ENCODE measurements at regions not wholly inside any gene's neighbourhood (a gene's known extent, or its start where the extent isn't known, plus 50 kb on each side); places are given as distances from the start of the nearest gene placed in this dataset.
"Not testable (repeated sequence)": the region's sequence is repeated elsewhere in the genome, so short reads cannot be mapped to it uniquely, and the experiment has no call there.

DNA sequence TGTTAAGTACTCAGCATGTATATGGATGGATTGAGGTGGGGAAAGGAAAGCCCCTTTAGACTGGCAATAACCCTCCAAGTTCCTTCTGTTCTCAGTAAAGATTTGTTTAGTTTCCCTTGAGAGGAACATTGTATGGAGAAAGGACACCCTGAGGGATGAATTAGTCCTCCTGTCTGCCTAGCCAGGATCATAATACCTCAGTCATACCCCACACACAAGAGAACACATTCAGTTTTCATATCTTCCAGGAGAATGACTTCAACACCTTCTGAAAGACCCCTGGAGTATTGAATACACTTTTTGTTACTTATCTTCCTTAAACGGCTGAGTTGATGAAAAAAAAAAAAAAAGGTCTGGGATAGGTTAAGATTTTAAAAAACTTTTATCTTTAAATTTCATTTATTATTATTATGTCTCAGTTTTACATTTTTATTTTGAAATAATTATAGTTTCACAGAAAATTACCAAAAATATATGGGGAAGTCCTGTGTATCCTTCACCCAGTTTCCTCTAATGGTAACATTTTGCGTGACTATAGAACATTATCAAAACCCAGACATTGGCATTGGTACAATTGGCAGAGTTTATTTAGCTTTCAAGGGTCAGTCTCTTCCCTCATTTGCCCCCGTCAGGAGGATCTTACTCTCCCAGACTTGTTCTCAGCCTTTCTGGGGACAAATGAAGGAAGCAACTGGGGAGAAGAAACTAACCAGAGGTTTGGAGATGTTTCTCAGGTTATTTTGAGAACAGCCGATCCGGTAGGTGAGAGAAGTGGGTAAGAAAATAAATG is 88.0 kb downstream of the ACTBL2 start:
- DNase-seq = no peak

DNA sequence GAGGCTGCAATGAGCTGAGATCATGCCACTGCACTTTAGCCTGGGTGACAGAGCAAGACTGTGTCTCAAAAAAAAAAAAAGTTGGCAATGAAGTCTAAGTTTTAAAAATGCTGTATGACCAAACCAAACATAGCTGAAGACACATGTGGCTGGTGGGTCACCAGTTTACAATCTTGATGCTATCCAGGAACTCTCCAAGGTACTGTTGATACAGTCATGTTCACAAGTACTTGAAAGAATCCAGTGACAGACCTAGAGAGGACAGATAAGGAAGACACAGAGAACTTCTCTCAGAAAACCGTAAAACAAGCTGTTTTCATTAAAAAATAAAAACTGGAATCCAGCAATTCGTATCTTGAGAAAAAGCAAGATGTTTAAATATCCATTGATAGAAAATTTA is 95.7 kb downstream of the ACTBL2 start:
- DNase-seq = peak; percentile 9

DNA sequence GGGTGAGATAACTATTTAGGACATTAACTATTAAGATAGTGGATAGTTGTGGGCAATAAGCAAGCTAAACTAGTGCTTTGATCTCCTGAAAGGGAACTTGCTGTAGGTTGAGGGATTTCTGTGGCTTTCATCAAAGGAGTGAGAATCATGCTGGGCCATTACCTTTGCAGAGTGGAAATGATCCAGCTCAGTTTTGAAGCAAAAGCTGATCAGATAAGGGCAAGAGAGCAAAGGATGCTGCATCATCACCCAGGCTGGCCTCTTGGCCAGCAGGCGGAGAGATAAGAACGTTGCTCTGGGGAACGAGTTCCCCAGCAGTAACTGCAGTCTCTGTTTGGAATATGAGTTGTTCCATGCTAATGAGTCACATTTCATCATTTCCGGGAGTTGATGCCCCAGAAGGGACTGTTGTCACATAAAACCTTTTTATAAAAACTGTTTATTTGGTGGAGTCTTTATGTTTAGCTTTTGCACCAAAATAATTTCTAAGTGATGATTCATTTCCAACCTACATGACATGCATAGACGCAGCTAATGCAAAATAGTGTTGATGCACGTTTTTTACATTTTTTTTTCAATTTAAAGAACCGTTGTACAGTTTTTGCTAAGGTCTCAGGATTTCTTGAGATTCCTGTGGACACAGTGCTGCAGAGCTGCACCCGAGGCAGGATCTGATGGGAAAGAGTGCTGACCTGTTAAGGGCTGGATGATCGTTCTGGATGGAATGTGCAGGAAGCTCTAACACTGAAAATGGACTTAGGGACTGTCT is 99.3 kb downstream of the ACTBL2 start:
- DNase-seq = peak; percentile 54

DNA sequence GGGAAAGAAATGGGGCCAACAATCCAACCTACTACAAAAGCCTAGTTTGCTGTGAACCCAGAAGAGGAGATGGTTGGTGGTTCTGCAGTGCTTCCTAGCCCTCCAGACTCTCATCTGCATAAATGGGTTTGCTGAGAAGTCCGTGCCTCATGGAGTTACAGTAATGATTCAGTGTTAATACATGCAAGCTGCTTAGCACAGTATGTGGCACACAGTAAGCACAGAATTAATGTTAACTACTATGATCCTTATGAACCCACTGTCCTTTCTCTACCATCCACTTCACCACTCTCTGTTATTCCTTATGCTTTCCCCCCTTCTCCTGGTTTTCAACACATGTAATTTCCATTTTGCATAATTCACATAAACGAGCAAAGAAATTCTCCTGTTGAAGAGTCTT is 100.0 kb downstream of the ACTBL2 start:
- no peak for DNase-seq

DNA sequence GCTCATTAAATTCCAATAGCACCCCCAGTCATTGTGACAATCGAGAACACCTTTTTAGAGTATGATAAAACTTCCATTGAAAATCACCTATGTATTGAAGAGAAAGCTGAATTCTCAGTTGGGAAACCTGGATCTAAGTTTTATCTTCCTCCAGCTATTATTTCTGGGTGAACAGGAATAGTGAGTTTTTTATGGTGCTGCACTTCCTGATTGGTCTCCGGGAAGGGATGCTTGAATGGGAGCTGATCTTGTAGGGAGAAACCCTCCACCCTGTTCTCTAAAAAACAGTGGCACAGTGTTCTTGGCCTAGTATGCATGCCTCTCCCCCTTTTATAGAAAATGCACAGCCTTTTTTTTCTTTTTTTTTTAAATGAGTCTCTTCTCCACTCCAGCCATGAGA is 112.2 kb downstream of the ACTBL2 start:
- no peak for DNase-seq

DNA sequence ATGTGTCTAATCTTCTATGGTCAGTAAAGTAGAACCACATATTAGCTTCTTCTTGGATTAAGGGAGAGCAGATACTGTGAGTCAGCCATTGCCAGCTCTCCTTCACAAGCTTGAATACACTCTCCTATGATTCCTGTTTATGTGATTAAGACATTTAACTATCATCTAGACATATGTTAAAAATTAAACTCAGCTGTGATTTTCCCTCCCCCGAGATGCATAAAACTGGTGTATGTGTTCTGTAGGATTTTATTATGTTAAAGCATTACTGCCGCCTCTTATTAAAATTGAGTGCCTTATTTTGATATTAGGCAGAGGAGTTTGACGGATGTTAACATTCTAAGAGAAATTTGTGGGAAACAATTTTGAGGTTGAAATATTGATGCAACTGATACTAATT is 114.6 kb downstream of the ACTBL2 start:
- DNase-seq = no peak

DNA sequence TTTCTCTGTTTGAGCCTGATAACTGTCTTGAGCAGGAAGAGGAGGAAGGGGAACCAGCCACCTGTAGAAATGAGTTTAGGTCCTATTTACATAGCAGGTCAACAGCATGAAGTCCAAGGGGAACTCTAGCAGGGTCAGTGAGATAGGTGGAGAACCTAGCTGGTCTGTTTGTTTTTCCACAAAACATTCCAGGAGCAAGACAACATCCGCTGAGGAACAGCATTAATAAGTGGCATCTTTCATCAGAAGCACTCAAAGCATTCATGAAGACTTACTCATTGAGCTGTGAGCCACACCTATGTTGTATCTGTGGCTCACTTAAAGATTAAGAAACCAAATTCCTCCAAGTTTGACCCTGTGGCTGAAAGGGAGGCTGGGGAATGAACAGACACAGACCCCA is 115.9 kb downstream of the ACTBL2 start:
- no peak for DNase-seq

DNA sequence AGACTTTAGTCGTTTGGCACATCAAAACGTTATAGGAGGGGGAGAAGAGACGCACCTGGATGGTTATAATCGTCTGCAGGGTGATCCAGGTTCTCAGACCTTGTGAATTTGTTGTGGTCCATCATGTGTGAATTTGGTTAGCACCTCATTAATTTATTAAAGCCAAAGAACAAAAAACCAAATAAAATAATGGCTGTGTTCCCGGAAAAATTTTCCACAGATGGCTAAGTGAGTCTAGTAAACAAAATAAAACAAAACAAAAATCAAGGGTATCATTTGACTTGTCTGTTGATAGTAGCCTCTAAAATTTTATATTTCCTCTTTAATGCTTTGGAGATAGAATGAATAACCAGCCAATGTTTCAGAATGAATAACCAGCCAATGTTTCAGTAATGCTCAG is 119.7 kb downstream of the ACTBL2 start:
- no peak for DNase-seq

DNA sequence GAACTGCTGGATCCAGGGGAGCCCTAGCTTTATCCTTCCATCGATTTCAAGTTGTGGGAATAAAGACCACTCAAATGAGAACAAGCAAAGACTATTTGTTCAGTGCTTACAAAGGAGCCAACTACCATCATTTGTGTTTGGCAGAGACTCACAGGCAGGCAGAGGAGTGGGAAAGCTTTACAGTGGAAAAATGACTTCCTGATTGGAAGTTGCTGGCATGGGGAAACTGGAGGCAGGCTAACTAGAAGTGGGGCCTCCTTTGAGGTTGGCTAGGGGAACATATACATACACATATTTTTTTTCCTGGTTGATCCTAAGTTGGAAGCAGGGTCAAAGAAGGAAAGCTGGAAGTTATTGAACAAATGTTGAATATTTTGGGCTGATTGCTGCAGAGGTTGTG is 121.7 kb downstream of the ACTBL2 start:
- no peak for DNase-seq

DNA sequence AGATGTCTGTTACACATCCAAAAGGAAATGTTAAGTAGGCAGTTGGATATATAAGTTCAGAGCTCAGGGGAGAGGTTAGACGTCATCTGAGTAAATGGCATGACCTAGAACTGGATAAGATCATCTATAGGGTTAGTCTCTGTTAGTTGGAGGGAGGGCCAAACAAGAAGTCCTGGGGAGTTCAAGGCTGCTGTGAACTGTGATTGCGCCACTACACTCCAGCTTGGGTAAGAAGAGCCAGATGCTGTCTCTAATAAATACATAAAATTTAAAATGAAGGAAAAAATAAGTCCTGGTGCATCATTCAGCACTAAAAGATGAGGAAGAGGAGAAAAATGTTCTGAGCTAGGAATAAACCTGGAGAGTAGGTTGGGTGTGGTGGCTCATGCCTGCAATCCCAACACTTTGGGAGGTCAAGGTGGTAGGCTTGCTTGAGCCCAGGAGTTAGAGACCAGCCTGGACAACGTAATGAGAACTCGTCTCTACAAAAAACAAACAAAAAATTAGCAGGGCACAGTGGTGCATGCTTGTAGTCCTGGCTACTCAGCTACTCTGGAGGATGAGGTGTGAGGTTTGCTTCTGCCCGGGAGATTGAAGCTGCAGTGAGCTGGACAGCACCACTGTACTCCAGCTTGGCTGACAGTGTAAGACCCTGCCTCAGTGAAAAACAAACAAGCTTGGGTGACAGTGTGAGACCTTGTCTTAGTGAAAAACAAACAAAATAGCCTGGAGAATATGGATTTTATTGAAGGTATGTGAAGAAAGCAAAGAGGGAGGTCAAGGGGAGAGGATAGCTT is 123.6 kb downstream of the ACTBL2 start:
- DNase-seq = no peak

DNA sequence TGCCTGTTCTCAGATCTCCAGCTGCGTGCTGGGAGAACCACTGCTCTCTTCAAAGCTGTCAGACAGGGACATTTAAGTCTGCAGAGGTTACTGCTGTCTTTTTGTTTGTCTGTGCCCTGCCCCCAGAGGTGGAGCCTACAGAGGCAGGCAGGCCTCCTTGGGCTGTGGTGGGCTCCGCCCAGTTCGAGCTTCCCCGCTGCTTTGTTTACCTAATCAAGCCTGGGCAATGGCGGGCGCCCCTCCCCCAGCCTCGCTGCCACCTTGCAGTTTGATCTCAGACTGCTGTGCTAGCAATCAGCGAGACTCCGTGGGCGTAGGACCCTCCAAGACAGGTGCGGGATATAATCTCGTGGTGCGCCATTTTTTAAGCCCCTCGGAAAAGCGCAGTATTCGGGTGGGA is 125.8 kb downstream of the ACTBL2 start:
- DNase-seq = not testable (repeated sequence)

DNA sequence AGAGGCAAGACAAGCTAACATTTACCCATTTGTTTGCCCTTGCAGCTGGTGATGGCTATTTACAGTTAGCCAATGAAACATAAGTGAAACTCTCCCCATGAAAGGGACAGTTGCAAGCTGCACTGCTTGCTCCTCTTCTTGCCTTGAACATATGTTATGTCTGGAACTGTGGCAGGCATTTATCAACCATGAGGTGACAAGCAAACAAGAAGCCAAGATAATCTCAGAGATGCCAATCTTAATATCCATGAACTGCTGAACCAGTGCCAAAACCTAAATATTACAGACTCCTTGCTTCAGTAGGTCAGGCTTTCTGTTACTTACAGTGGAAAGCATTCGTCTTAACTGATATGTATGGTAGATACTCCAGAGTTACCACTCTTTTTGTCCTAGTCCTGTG is 133.4 kb downstream of the ACTBL2 start:
- DNase-seq = no peak

DNA sequence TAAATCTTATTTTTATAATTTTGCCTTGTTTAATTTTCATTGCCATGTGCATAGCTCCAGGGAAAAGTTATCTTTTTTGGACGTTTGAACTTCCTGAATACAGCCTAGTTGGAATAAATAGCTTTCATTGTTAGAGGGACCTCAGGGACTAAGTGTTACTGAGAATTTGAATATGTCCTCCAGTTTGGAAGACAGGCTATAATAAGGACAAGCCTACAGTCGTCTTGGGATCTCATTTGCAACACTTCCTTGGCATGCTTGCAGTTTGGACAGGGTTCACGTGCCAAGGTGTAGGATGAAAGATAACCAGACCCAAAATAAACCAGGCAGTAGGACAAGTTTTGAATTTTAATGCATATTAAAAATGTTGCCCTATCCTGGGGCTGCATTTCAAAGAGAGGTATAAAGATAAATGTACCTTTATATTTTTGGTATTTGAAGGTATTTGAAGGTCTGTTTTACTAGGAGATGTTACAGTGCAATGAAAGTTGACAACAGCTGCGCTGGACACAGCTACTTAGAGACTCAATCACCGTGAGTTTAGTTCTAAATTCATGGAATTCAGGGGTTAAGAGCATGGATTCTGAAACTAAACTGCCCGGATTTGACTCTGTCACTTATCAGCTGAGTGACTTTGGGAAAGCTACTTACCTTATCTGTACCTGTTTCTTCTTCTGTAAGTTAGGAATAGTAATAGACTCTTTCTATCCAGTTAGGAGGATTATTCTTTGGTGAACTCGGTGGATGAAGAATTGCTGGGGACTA is 134.1 kb downstream of the ACTBL2 start:
- no peak for DNase-seq

DNA sequence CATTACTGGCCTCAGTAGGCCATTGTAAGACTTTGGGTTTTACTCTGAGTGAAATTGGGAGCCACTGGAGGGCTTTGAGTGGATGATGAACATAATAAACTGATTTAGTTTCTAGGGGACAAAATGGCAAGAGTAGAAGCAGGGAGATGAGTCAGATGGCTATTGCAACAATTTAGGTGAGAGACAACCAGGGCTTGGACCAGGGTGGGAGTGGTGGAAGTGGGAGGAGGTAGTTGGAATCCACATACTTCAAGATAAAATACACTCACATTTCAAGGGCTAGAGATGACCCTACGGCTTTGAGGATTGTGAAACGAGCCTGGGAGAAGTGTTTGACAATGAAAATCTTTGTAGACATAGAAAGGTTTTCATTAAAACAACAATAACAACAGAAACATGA is 136.3 kb downstream of the ACTBL2 start:
- DNase-seq = no peak

DNA sequence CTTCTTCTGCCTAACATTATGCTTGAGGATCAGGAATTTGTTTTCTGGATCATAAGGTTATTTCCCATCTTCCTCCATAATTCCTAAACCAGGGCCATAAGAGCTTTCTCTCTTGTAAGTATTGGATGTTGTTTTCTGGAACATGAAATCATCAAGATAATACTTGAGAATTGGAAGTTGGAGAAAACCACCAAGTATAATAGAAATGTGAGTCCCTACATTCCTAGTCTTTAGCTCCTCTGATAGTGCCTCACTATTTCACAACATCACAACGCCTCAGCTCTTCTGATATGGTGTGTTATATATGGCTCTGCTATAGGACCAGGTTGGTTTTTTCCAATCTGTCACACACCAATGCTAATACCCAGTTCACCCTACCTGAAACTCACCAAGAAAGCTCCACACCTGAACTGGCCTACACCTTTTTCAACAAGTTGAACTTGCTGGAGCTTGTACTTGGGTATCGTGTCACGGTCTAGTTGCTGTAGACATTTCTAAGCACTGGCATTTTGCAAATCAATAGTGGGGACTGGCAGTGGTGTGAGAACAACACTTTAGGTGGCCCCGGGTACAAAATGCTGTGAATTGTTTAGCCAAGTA is 141.1 kb downstream of the ACTBL2 start:
- DNase-seq = no peak

DNA sequence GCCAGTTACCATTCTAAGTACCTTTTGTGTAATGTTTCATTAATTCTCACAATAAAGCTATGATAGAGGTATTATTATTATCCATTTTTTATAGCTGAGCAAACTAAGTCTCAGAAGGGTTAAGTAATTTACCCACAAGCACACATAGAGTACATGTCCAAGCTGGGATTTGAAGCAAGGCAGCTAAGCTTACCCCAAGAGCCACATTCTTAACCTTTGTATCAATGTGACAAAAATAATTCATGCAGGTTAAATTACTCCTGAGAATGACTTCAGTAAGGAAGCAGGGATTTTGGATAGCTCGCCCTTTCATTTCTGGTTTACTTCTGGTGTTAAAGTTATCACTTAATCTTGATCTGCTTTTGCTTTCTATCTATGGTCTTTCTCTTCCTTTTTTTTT is 141.9 kb downstream of the ACTBL2 start:
- DNase-seq = no peak

DNA sequence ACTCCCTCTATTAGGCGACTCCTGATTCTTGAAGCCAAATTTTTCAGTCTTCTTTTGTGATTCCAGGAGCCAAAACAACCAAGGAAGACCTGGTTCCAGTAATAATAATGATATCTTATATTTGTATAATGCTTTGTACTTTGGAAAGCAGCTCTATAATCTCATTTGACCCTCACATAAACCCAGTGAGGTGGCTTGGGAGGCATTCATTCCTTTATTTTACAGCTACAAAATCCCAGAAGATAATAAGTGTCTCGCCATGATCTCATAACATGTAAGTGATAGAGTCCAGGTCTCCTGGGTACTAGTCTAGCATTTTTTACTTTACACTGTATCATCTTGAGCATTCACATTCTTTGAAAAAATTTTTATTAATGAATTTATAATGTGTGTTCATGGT is 143.1 kb downstream of the ACTBL2 start:
- no peak for DNase-seq

DNA sequence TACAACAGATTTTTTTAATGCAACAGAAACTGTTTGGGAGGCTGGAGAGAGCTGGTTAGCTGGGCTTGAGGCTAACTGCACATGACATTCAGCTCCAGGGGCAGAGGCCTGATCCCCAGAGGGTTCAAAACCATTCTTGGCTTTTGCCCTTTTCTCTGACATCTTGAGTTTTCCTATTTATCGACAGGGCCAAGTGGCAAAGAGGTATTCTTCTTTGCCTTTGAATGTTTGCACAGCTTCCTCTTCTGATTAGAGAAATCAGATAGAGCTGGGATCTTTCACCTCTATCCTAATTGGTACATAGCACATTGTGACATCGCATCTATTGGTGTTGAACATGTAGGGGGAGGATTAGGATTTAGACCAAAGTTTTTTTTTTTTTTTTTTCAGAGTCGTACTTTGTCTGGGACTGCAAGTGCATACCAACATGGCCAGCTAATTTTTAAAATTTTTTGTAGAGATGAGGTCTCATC is 143.7 kb downstream of the ACTBL2 start:
- DNase-seq = no peak

DNA sequence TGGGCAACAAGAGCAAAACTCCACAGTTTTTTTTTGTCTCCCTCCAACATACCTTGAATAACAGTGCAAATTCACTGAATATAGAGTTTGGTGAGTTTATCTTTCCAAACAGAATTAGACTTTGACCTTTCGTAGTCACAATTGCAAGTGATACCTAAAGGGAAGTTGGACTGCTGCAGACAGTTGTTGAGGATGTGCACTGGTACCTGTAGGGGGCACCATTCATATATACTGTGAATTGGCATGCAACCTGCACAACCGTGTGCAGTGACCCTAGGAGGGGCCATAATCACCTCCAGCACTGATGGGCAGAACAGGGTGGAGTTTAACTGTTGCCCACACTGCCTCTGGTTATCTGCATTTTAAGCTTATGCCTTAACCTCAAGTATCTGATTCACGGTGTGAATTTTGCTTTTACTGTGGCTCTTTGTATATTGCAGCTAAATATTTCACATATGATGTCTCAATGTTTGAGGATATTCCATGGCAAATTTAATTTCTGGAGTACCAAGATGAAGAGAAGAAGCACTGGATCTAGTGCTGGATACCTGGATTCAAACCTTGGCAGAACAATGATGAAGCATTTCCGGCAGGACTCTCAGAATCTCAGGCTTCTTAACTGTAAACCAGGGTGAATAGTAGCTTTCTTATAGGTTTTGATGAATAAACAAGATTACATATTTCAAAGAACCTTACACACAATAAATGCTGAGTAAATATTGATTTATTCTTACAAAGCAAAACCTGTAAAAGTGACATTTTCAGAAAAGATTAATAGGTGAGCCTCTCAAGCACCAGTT is 144.3 kb downstream of the ACTBL2 start:
- no peak for DNase-seq

DNA sequence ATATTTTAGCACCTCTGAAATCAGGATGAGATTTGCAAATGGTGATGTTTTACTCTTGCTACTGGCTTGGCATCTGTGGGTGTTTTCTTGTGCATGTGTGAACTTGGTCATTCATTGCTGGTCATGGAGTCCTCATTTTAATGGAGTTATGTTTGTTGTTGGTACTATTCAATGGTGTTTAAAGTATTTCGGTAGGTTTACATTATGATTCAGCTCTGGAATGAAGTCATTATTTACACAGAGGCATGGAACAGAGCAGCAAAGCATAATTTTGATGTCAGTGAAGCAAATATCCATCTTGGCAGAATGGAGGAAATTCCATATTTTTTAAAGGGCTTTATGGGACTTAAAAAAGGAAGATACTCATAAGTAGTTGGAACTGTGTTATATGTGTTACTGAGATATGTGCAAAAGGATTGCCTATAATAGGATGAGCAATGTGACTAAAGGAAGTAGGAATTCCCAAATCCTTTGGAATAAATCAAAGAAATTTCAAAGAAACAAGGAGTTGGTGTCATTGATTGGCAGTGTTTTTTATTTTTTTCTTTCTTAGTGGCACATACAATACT is 147.4 kb downstream of the ACTBL2 start:
- DNase-seq = peak; percentile 26

DNA sequence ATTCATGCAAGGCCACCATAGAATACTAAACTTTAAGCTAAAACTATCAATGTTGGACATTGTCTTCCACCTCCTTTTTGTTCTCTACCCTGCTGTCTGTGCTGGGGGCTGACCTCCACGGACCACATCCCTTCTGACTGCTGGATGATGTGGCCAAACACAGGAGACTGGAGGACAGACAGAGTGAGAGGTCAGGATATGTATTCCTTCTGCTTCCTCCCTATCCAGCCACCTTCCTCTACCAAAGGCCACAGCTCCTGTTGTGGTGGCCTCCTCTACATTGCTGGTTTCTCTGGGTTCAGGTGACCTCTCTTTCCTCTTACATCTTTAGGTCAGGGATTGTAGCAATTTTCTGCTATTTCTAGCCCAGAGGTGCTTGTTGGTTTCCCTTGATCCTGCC is 148.1 kb downstream of the ACTBL2 start:
- DNase-seq = no peak
